Body of pancreas (tissue), 4 donors: ENCODE measurements at regions not wholly inside any gene's neighbourhood (a gene's known extent, or its start where the extent isn't known, plus 50 kb on each side); places are given as distances from the start of the nearest gene placed in this dataset.

Experiments used
- CTCF ChIP-seq, 7 experiments: fragments of 450-650 bp in 4 of 7; fragments of 200-600 bp in 3 of 7; sonication (generic) in 3 of 7; IDR thresholded peaks; one replicate each; pipeline ENCODE4 v1.5.1; 2016 to 2019; ENCODE audit warnings: antibody characterized with exemption in 7 of 7
- POLR2A ChIP-seq, 3 donors: fragments of 450-650 bp; IDR thresholded peaks; one replicate each; pipeline ENCODE4 v1.6.1; 2016; ENCODE audit warnings: antibody characterized with exemption in 3 of 3, mild to moderate bottlenecking in 2 of 3

- TF ChIP-seq CTCF (IDR thresholded peaks at IDR 0.05), result no peak
- no peak for TF ChIP-seq POLR2A (IDR thresholded peaks at IDR 0.05)
Observed at GRCh38 chr5:107786424-107786823, 115.7 kb upstream of the EFNA5 start.
